GM21423 (cell line): ENCODE measurements at regions not wholly inside any gene's neighbourhood (a gene's known extent, or its start where the extent isn't known, plus 50 kb on each side); places are given as distances from the start of the nearest gene placed in this dataset.
"Not testable (repeated sequence)": the region's sequence is repeated elsewhere in the genome, so short reads cannot be mapped to it uniquely, and the experiment has no call there.

Experiments used
- ATAC-seq: cut with Tn5 transposase; IDR thresholded peaks from one replicate; pipeline ENCODE4 v1.9.1; 2021; ENCODE audit warnings: mild to moderate bottlenecking, moderate library complexity; ENCODE audit not compliant: unreplicated experiment

- not testable (repeated sequence) for ATAC-seq
Measured at GRCh38 chr1:157196670-157197456, 58.7 kb upstream of the ETV3 start.

DNA sequence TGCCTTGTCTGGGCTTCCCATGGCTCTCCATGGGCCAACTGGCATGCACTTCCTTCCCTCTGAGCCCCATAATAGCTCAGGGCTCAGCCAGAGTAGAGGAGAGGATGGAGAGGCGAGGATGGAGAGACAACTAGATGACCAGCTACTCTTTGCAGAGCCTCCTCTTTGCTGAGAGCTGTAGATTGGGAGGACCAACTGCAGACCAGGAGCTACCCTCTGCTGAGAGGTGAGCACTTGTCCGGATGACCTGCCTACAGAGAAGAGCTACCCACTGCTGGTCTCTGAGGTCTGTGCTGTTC, 58.0 kb upstream of the ETV3 start:
- no peak for ATAC-seq

GRCh38 chr1:157195521-157196244, 57.5 kb upstream of the ETV3 start:
- no peak for ATAC-seq

DNA sequence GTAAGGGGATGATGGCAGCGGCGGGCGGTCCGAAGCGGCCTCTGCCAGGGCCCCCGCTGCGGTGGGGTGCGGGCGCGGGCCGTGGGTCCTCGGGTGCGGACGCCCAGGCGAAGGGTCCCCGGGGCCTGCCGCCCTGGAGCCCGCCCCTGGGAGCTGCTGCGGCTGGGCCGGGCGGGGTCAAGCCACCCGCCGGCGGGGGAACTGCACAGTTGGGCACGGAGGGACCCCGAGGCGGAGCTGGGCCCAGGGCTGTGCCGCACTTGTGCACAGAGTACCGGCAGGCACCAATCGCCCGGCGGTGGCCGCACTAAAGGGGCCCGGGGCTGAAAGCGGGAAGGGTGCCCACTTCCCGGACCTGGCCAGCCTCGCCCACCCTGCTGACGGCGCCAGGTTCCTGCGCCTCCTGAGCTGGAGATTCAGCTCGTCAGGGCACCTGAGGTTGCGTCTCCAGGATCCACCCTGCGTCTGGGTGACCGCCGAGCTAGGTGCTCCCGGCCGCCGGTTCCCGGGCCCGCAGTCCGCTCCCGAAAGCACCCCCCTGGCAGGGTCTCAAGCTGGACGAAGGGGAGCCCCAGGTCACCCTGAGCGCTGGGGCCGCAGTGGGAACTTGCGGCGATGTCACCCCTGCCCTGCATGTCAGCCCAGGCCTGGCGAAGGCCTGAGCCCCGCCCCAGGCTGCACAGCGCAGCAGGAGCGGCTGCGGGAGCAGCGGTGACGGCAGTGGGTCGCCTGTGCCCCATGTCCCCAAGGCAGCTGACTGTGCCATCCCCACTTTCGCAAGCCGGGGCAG, 56.7 kb upstream of the ETV3 start:
- no peak for ATAC-seq

GRCh38 chr1:157193702-157194391, 55.7 kb upstream of the ETV3 start:
- ATAC-seq: no peak

DNA sequence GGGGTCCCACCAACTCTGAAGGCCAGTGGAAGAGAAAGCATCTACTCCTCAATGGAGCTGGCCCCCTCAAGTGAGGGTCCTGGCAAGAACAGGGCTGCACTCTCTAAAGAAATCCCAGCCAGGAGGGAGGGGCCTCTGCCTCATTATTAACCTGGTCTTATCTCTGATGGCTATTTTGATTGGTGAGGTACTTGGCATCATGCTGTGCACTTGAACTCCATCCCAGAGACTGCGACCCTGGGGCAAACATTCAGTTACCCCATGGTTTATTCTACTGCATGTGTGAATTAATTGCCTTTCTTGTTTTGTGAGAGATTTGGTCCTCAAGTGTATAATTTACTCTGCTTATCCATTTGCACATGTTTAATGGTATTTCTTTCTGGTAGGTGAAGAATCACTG, 55.0 kb upstream of the ETV3 start:
- no peak for ATAC-seq

DNA sequence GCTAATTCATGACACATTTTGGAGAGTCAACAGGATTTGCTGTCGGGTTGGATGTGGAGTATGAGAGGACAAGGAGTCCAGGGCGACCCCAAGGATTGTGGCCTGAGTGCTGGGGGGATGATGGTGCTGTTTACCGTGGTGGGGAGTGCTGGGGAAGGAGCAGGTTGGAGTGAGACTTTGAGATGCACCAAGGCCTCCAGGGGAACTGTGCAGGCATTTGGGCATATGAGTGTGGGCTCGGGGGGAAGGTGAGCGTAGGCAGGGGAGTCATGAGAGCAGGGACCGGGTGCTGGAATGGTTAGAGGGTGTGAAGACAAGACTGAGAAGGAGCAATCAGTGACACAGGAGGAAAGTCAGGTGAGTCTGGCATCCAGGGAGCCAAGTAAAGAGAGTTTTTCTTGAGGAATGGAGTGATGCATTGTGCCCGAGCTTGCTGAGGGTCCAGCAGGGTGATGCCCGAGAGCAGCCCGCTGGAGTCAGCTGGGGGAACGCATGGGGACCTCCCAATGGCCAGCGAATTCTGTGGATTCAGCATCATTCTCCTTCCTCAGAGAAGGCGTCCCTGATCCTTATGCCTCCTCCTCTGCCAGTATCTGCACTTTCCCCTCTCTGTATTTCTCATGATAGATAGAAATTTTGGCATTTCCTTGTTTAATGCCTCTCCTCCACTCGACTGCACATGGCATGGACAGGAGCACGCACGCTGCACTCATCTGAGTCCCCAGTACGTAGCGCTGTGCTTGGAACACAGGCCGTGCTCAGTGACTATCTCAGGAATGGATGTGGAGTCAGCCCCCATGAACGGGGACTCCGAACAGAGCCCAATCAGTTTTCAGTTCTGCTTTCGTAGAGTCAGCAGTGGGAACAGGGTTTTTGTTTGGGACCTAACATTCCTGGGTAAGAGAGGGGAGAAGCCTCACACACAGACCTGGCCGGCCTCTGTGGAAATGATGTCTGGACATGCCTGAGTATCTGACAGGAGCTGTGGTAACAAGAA, 52.1 kb upstream of the ETV3 start:
- ATAC-seq: no peak

DNA sequence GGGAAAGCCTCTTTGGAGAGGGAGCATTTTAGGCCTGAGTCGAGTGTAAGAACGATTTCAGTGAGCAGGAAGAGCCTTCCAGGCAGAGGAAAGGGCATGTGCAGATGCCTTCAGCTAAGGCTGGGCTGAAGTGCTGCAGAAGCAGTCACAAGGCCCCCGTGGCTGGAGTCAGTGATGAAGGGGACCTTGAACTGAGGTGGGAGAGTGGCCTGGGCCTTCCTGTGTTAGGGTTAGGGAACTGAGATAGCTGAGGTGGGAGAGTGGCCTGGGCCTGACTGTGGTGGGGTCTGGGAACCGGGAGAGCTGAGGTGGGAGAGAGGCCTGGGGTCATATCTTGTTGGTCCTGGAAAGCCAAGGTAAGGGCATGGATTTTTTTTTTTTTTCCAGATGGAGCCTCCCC, 50.9 kb upstream of the ETV3 start:
- no peak for ATAC-seq
